ENCODE measurements at regions not wholly inside any gene's neighbourhood (a gene's known extent, or its start where the extent isn't known, plus 50 kb on each side); places are given as distances from the start of the nearest gene placed in this dataset.

DNA sequence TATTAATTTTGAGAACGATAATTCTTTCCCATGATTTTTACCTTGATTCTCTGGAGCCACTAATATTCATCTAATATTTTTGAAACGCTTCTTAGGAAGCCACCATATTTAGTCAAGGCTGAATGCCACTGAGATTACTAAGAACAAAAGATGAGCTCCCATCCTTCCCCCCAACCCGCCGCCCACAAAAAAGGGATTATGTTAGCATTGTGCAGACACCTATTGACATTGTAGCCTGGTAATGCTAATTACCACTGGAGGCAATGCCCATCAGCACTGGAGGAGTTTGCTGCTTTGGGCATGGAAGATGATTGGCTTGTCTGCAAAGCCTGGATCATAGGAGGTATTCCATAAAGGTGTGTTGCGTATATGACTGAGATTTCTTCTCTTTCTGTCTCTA is 739.1 kb upstream of the WWC1 start:
- TF ChIP-seq, protein P1, sequence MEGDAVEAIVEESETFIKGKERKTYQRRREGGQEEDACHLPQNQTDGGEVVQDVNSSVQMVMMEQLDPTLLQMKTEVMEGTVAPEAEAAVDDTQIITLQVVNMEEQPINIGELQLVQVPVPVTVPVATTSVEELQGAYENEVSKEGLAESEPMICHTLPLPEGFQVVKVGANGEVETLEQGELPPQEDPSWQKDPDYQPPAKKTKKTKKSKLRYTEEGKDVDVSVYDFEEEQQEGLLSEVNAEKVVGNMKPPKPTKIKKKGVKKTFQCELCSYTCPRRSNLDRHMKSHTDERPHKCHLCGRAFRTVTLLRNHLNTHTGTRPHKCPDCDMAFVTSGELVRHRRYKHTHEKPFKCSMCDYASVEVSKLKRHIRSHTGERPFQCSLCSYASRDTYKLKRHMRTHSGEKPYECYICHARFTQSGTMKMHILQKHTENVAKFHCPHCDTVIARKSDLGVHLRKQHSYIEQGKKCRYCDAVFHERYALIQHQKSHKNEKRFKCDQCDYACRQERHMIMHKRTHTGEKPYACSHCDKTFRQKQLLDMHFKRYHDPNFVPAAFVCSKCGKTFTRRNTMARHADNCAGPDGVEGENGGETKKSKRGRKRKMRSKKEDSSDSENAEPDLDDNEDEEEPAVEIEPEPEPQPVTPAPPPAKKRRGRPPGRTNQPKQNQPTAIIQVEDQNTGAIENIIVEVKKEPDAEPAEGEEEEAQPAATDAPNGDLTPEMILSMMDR (IDR thresholded peaks at IDR 0.05; ENCODE audit: insufficient read depth, low read length, poor library complexity, severe bottlenecking) = no peak
- no peak for TF ChIP-seq EZH2phosphoT487 (conservative IDR thresholded peaks at IDR 0.05; ENCODE audit: low read length)

All from SU-DHL-6 (cell line).